ENCODE measurements at regions not wholly inside any gene's neighbourhood (a gene's known extent, or its start where the extent isn't known, plus 50 kb on each side); places are given as distances from the start of the nearest gene placed in this dataset.

GRCh38 chr1:193520472-193520871, 334.1 kb upstream of the B3GALT2 start:
- peaks cover 2% of the 10 kb centered on the region for H3K9me3 ChIP-seq (ENCODE audit: severe bottlenecking)
- no peaks in the 10 kb centered on the region for H3K4me1 ChIP-seq (ENCODE audit: insufficient read depth, poor library complexity, severe bottlenecking)
- ATAC-seq (ENCODE audit: low read depth): no peak
- H3K36me3 ChIP-seq (ENCODE audit: low read depth): no peaks in the 10 kb centered on the region
- H3K27ac ChIP-seq (ENCODE audit: poor library complexity, severe bottlenecking): no peak overlapping the region
- H3K27me3 ChIP-seq (ENCODE audit: insufficient read depth, poor library complexity, severe bottlenecking): no peaks in the 10 kb centered on the region
- no peak overlapping the region for H3K4me3 ChIP-seq (ENCODE audit: severe bottlenecking)
- DNase-seq (ENCODE audit: low spot score): no peak
- TF ChIP-seq, protein P1, sequence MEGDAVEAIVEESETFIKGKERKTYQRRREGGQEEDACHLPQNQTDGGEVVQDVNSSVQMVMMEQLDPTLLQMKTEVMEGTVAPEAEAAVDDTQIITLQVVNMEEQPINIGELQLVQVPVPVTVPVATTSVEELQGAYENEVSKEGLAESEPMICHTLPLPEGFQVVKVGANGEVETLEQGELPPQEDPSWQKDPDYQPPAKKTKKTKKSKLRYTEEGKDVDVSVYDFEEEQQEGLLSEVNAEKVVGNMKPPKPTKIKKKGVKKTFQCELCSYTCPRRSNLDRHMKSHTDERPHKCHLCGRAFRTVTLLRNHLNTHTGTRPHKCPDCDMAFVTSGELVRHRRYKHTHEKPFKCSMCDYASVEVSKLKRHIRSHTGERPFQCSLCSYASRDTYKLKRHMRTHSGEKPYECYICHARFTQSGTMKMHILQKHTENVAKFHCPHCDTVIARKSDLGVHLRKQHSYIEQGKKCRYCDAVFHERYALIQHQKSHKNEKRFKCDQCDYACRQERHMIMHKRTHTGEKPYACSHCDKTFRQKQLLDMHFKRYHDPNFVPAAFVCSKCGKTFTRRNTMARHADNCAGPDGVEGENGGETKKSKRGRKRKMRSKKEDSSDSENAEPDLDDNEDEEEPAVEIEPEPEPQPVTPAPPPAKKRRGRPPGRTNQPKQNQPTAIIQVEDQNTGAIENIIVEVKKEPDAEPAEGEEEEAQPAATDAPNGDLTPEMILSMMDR (IDR thresholded peaks at IDR 0.05; ENCODE audit: poor library complexity, severe bottlenecking): no peak

- H3K27me3 ChIP-seq (ENCODE audit: insufficient read depth, poor library complexity, severe bottlenecking): no peaks in the 10 kb centered on the region
- TF ChIP-seq, protein P1 (IDR thresholded peaks at IDR 0.05; ENCODE audit: poor library complexity, severe bottlenecking): no peak
Measured at GRCh38 chr1:193519922-193520321, 333.5 kb upstream of the B3GALT2 start.

GRCh38 chr1:193516755-193517388, 330.5 kb upstream of the B3GALT2 start:
- peaks cover 2% of the 10 kb centered on the region for H3K9me3 ChIP-seq (ENCODE audit: severe bottlenecking)

More at GRCh38 chr1:193519922-193520321, 333.5 kb upstream of the B3GALT2 start:
- Histone ChIP-seq H3K4me3 (ENCODE audit: severe bottlenecking) (no peak overlapping the region), H3K27ac (ENCODE audit: poor library complexity, severe bottlenecking) (no peak overlapping the region), H3K9me3 (ENCODE audit: severe bottlenecking) (peaks cover 2% of the 10 kb centered on the region), H3K4me1 (ENCODE audit: insufficient read depth, poor library complexity, severe bottlenecking) (no peaks in the 10 kb centered on the region), H3K36me3 (ENCODE audit: low read depth) (no peaks in the 10 kb centered on the region)
- ATAC-seq (ENCODE audit: low read depth) (no peak), DNase-seq (ENCODE audit: low spot score) (no peak)

GRCh38 chr1:193514397-193514796, 328.0 kb upstream of the B3GALT2 start:
- Histone ChIP-seq H3K27me3 (ENCODE audit: insufficient read depth, poor library complexity, severe bottlenecking) (no peaks in the 10 kb centered on the region), H3K9me3 (ENCODE audit: severe bottlenecking) (peaks cover 2% of the 10 kb centered on the region), H3K36me3 (ENCODE audit: low read depth) (no peaks in the 10 kb centered on the region), H3K27ac (ENCODE audit: poor library complexity, severe bottlenecking) (no peak overlapping the region), H3K4me3 (ENCODE audit: severe bottlenecking) (no peak overlapping the region), H3K4me1 (ENCODE audit: insufficient read depth, poor library complexity, severe bottlenecking) (no peaks in the 10 kb centered on the region)
- ATAC-seq (ENCODE audit: low read depth) (no peak), DNase-seq (ENCODE audit: low spot score) (no peak)
- TF ChIP-seq, protein P1 (IDR thresholded peaks at IDR 0.05; ENCODE audit: poor library complexity, severe bottlenecking): no peak

More at GRCh38 chr1:193516755-193517388, 330.5 kb upstream of the B3GALT2 start:
- Histone ChIP-seq H3K27ac (ENCODE audit: poor library complexity, severe bottlenecking) (no peak overlapping the region), H3K27me3 (ENCODE audit: insufficient read depth, poor library complexity, severe bottlenecking) (no peaks in the 10 kb centered on the region), H3K4me1 (ENCODE audit: insufficient read depth, poor library complexity, severe bottlenecking) (no peaks in the 10 kb centered on the region), H3K4me3 (ENCODE audit: severe bottlenecking) (no peak overlapping the region), H3K36me3 (ENCODE audit: low read depth) (no peaks in the 10 kb centered on the region)
- DNase-seq (ENCODE audit: low spot score) (no peak), ATAC-seq (ENCODE audit: low read depth) (no peak)
- TF ChIP-seq, protein P1 (IDR thresholded peaks at IDR 0.05; ENCODE audit: poor library complexity, severe bottlenecking): no peak

- H3K4me1 ChIP-seq (ENCODE audit: insufficient read depth, poor library complexity, severe bottlenecking): no peaks in the 10 kb centered on the region
- H3K9me3 ChIP-seq (ENCODE audit: severe bottlenecking): peaks cover 2% of the 10 kb centered on the region
- H3K27me3 ChIP-seq (ENCODE audit: insufficient read depth, poor library complexity, severe bottlenecking): no peaks in the 10 kb centered on the region
- ATAC-seq (ENCODE audit: low read depth) (no peak), DNase-seq (ENCODE audit: low spot score) (no peak)
- TF ChIP-seq, protein P1 (IDR thresholded peaks at IDR 0.05; ENCODE audit: poor library complexity, severe bottlenecking): no peak
- no peaks in the 10 kb centered on the region for H3K36me3 ChIP-seq (ENCODE audit: low read depth)
- H3K4me3 ChIP-seq (ENCODE audit: severe bottlenecking): no peak overlapping the region
- H3K27ac ChIP-seq (ENCODE audit: poor library complexity, severe bottlenecking): no peak overlapping the region
Measured at GRCh38 chr1:193513032-193513431, 326.6 kb upstream of the B3GALT2 start.

All from RWPE2 (cell line).